Panc1 (cell line): ENCODE measurements at regions not wholly inside any gene's neighbourhood (a gene's known extent, or its start where the extent isn't known, plus 50 kb on each side); places are given as distances from the start of the nearest gene placed in this dataset.

ENCODE experiments used
- ATAC-seq: fragments of 200-7000 bp; cut with Tn5 transposase; 2 replicates; pipeline ENCODE4 v1.9.1; 2020; ENCODE audit warnings: mild to moderate bottlenecking, moderate library complexity
- BruUV-seq: library from RNA; stranded (reverse); fragments of 400-500 nt; replicated peaks from 2 replicates; lab custom pipeline; 2021; lab: Mats Ljungman, UMichigan
- CTCF ChIA-PET: fragments of 300-600 bp; sonication (Branson Sonifier 250); formaldehyde crosslinking; loops from one replicate; lab custom pipeline; 2022; ENCODE audit warnings: antibody characterized with exemption; lab: Charles Lee
- POLR2A ChIA-PET: fragments of 300-600 bp; sonication (Branson Sonifier 250); formaldehyde crosslinking; loops from one replicate; lab custom pipeline; 2022; ENCODE audit warnings: antibody characterized with exemption; lab: Charles Lee
- DNase-seq: peaks from one replicate; pipeline ENCODE4 v3.0.0-alpha.2; 2010; ENCODE audit warnings: low read depth, low spot score
- H3K27ac ChIP-seq: 2 replicates; pipeline ENCODE4 v1.5.1; 2011; ENCODE audit warnings: mild to moderate bottlenecking, low read length, inconsistent platforms
- H3K27me3 ChIP-seq: fragments of 200-500 bp; sonication (Bioruptor generic); 2 replicates; pipeline ENCODE4 v1.6.0; 2014; ENCODE audit warnings: low read length, inconsistent platforms; ENCODE audit not compliant: control insufficient read depth, insufficient read depth
- H3K36me3 ChIP-seq: fragments of 200-500 bp; sonication (Bioruptor generic); 2 replicates; pipeline ENCODE4 v1.5.1; 2014; ENCODE audit warnings: inconsistent platforms, mild to moderate bottlenecking, low read length, moderate library complexity; ENCODE audit not compliant: control insufficient read depth, insufficient read depth
- H3K4me1 ChIP-seq: 2 replicates; pipeline ENCODE4 v1.5.1; 2011; ENCODE audit warnings: inconsistent platforms, mild to moderate bottlenecking, low read length, moderate library complexity; ENCODE audit not compliant: control insufficient read depth, insufficient read depth
- H3K4me3 ChIP-seq, 2 experiments: 2 replicates each; pipeline ENCODE4 v1.5.1; 2011 to 2012; ENCODE audit warnings: low read depth in 2 of 2, low read length in 2 of 2, mild to moderate bottlenecking in 2 of 2, inconsistent platforms in 1 of 2, moderate library complexity in 1 of 2
- H3K9me3 ChIP-seq: fragments of 200-500 bp; sonication (Bioruptor generic); 2 replicates; pipeline ENCODE4 v1.5.1; 2014; ENCODE audit warnings: low read depth, mild to moderate bottlenecking, inconsistent platforms, low read length, moderate library complexity; ENCODE audit not compliant: control insufficient read depth, insufficient read depth
- CTCF ChIP-seq: fragments of 450-650 bp; IDR thresholded peaks from 2 replicates; pipeline ENCODE4 v1.5.1; 2017; ENCODE audit warnings: mild to moderate bottlenecking
- POLR2AphosphoS5 ChIP-seq: IDR thresholded peaks from 2 replicates; pipeline ENCODE4 v1.6.1; 2012; ENCODE audit warnings: mild to moderate bottlenecking, low read depth, low read length, moderate library complexity
- SIN3A ChIP-seq: IDR thresholded peaks from 2 replicates; pipeline ENCODE4 v1.6.1; 2012; ENCODE audit warnings: low read depth, mild to moderate bottlenecking, low read length, moderate library complexity, borderline replicate concordance; ENCODE audit not compliant: insufficient read depth
- TCF7L2 ChIP-seq: IDR thresholded peaks from 2 replicates; pipeline ENCODE4 v1.6.1; 2011; ENCODE audit warnings: mild to moderate bottlenecking, low read depth, low read length, inconsistent platforms
- in situ Hi-C: cut with HindIII; loops from 2 replicates; pipeline ENCODE4 v1.10.0; 2016; ENCODE audit warnings: low sequenced_read_pairs, low pct_unique_long_range_greater_than_20kb
- intact Hi-C: fragments of 100-400 bp; cut with micrococcal nuclease; formaldehyde crosslinking; loops from one replicate; pipeline ENCODE4 v1.10.0; 2022; ENCODE audit not compliant: unreplicated experiment
- TF ChIP-seq, protein P1 (sequence below), 2 experiments: IDR thresholded peaks; 2 replicates each; pipeline ENCODE4 v1.6.1; 2011 to 2012; ENCODE audit warnings: low read depth in 2 of 2, control low read depth in 1 of 2, low read length in 1 of 2, mild to moderate bottlenecking in 1 of 2, moderate library complexity in 1 of 2; ENCODE audit not compliant: insufficient read depth in 1 of 2

DNA sequence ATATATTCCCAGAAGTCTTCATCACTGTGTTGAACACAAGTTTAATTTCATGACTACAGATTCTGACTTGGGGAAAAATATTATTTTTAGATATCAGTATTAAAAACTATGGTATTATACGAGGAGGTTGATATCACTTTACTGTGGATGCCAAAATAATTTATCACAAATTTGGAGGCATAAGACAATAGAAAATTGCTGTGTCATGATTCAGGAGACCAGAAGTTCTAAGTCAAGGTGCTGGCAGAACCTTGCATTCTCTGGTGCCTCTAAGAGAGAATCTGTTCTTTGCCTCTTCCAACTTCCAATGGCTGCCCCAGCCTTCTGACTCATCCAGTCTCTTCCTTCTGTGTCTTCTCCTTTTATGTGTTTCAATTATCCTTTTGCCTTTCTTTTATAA is 325.0 kb upstream of the CNTN4 start:
- no peak for DNase-seq
- in situ Hi-C loops (no loop called here), intact Hi-C loops (no loop called here)
- TF ChIP-seq, protein P1, sequence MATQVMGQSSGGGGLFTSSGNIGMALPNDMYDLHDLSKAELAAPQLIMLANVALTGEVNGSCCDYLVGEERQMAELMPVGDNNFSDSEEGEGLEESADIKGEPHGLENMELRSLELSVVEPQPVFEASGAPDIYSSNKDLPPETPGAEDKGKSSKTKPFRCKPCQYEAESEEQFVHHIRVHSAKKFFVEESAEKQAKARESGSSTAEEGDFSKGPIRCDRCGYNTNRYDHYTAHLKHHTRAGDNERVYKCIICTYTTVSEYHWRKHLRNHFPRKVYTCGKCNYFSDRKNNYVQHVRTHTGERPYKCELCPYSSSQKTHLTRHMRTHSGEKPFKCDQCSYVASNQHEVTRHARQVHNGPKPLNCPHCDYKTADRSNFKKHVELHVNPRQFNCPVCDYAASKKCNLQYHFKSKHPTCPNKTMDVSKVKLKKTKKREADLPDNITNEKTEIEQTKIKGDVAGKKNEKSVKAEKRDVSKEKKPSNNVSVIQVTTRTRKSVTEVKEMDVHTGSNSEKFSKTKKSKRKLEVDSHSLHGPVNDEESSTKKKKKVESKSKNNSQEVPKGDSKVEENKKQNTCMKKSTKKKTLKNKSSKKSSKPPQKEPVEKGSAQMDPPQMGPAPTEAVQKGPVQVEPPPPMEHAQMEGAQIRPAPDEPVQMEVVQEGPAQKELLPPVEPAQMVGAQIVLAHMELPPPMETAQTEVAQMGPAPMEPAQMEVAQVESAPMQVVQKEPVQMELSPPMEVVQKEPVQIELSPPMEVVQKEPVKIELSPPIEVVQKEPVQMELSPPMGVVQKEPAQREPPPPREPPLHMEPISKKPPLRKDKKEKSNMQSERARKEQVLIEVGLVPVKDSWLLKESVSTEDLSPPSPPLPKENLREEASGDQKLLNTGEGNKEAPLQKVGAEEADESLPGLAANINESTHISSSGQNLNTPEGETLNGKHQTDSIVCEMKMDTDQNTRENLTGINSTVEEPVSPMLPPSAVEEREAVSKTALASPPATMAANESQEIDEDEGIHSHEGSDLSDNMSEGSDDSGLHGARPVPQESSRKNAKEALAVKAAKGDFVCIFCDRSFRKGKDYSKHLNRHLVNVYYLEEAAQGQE (IDR thresholded peaks at IDR 0.05; ENCODE audit: insufficient read depth in 1 of 2, low read depth in 2 of 2, low read length in 1 of 2), result no peak
- TF ChIP-seq POLR2AphosphoS5, result no peak
- no peak for TF ChIP-seq TCF7L2
- no peak for TF ChIP-seq SIN3A
- TF ChIP-seq CTCF, result no peak
- Histone ChIP-seq H3K4me3 (no peak overlapping the region), H3K4me1 (no peaks in the 10 kb centered on the region), H3K27me3 (no peaks in the 10 kb centered on the region), H3K27ac (no peak overlapping the region), H3K9me3 (no peaks in the 10 kb centered on the region), H3K36me3 (no peaks in the 10 kb centered on the region)
- POLR2A ChIA-PET, result no interaction called here
- BruUV-seq, result no TSS peak
- CTCF ChIA-PET, result no interaction called here
- ATAC-seq, result no peak

- DNase-seq, result no peak
- TF ChIP-seq TCF7L2 (no peak), SIN3A (no peak), CTCF (no peak), POLR2AphosphoS5 (no peak)
- TF ChIP-seq, protein P1 (IDR thresholded peaks at IDR 0.05; ENCODE audit: insufficient read depth in 1 of 2, low read depth in 2 of 2, low read length in 1 of 2), result no peak
- Histone ChIP-seq H3K27me3 (no peaks in the 10 kb centered on the region), H3K9me3 (no peaks in the 10 kb centered on the region), H3K4me1 (no peaks in the 10 kb centered on the region), H3K36me3 (no peaks in the 10 kb centered on the region), H3K4me3 (no peak overlapping the region), H3K27ac (no peak overlapping the region)
- no TSS peak for BruUV-seq
- ChIA-PET CTCF (no interaction called here), POLR2A (no interaction called here)
- intact Hi-C loops (no loop called here), in situ Hi-C loops (no loop called here)
- ATAC-seq, result no peak
Measured at GRCh38 chr3:1774597-1774996, 324.1 kb upstream of the CNTN4 start.
